Central memory CD8-positive, alpha-beta T cell (primary cell): ENCODE measurements at regions not wholly inside any gene's neighbourhood (a gene's known extent, or its start where the extent isn't known, plus 50 kb on each side); places are given as distances from the start of the nearest gene placed in this dataset.
"Not testable (repeated sequence)": the region's sequence is repeated elsewhere in the genome, so short reads cannot be mapped to it uniquely, and the experiment has no call there.

Experiments used
- ATAC-seq: fragments of 150-1000 bp; cut with Tn5 transposase; replicated peaks from 2 replicates; pipeline ENCODE4 v1.10.0; 2022; ENCODE audit warnings: mild to moderate bottlenecking, moderate FRiP score, moderate number of reproducible peaks; ENCODE audit not compliant: poor library complexity, severe bottlenecking; ENCODE audit errors: extremely low read depth
- DNase-seq, 2 donors: peaks; one replicate each; pipeline ENCODE4 v3.0.0; 2021; ENCODE audit warnings: low spot score in 2 of 2
- H3K27ac Mint-ChIP-seq: one replicate; pipeline ENCODE4 v1.8.0; 2022; ENCODE audit warnings: low read depth, mild to moderate bottlenecking, moderate library complexity, mixed read lengths
- H3K27me3 Mint-ChIP-seq: one replicate; pipeline ENCODE4 v1.8.0; 2022; ENCODE audit warnings: mixed read lengths
- H3K36me3 Mint-ChIP-seq: one replicate; pipeline ENCODE4 v1.8.0; 2022; ENCODE audit warnings: mild to moderate bottlenecking, moderate library complexity, mixed read lengths; ENCODE audit not compliant: insufficient read depth
- H3K4me1 Mint-ChIP-seq: one replicate; pipeline ENCODE4 v1.8.0; 2022; ENCODE audit warnings: mixed read lengths
- H3K4me3 Mint-ChIP-seq: one replicate; pipeline ENCODE4 v1.8.0; 2022; ENCODE audit warnings: mild to moderate bottlenecking, moderate library complexity, mixed read lengths
- H3K9me3 Mint-ChIP-seq: one replicate; pipeline ENCODE4 v1.8.0; 2022; ENCODE audit warnings: mixed read lengths

DNA sequence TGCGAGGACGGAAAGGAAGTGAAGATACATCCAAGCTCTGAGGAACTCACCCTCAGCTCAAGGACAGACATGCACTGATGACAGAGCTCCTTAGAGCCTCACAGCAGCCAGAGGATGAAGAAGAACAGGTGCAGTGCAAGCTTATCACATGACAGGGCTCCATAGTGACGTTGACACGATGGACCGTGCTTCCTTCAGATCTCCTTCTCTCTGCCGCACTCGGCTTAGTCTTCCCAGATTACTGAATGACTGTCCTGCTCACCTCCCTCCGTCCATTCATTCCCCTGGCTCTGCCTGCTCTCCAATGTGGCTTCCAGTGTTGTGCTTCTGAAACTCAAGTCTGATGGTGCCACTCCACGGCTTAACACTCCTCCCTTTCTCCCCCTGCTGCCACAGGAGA, 161.5 kb upstream of the PFKP start:
- ATAC-seq (no peak), DNase-seq (no peak)
- no peak overlapping the region for H3K27ac Mint-ChIP-seq
- H3K9me3 Mint-ChIP-seq, result no peaks in the 10 kb centered on the region
- peaks cover 40% of the 10 kb centered on the region for H3K27me3 Mint-ChIP-seq
- H3K36me3 Mint-ChIP-seq, result no peaks in the 10 kb centered on the region
- no peak overlapping the region for H3K4me3 Mint-ChIP-seq
- peaks cover 7% of the 10 kb centered on the region for H3K4me1 Mint-ChIP-seq

GRCh38 chr10:2900530-2900929, 166.8 kb upstream of the PFKP start:
- H3K4me3 Mint-ChIP-seq, result no peak overlapping the region
- no peaks in the 10 kb centered on the region for H3K4me1 Mint-ChIP-seq
- ATAC-seq (no peak), DNase-seq (no peak)
- H3K27me3 Mint-ChIP-seq, result peaks cover 54% of the 10 kb centered on the region
- no peaks in the 10 kb centered on the region for H3K9me3 Mint-ChIP-seq
- no peaks in the 10 kb centered on the region for H3K36me3 Mint-ChIP-seq
- no peak overlapping the region for H3K27ac Mint-ChIP-seq

DNA sequence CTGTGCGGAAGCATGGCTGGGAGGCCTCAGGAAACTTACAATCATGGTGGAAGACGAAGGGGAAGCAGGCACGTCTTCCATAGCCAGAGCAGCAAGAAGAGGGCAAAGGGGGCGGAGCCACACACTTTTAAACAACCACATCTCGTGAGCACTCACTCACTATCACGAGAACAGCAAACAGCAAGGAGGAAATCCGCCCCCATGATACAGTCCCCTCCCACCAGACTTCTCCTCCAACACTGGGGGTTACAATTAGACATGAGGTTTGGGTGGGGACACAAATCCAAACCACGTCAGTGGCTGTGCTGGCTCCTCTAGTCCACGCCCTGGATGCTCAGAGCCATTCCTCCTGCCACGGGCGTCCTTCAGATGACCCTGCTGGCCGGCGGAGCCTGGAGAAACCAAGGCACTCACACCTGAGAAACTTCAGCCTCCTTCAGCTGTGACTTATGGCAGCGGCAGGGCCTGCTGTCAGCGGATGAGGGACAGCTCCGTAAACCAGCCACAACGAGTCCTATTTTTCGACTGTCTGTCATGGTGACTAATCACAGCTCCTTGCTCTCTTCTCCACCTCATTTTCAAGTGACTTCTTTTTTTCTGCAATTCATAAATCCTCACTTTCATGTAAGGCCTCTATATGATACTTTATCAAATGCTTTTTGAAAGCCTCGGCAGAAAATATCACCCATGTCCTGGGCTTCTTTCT, 167.9 kb upstream of the PFKP start:
- Mint-ChIP-seq H3K36me3 (no peaks in the 10 kb centered on the region), H3K27me3 (peaks cover 62% of the 10 kb centered on the region), H3K4me3 (no peak overlapping the region), H3K4me1 (no peaks in the 10 kb centered on the region), H3K27ac (no peak overlapping the region), H3K9me3 (no peaks in the 10 kb centered on the region)
- no peak for ATAC-seq
- DNase-seq, result no peak

DNA sequence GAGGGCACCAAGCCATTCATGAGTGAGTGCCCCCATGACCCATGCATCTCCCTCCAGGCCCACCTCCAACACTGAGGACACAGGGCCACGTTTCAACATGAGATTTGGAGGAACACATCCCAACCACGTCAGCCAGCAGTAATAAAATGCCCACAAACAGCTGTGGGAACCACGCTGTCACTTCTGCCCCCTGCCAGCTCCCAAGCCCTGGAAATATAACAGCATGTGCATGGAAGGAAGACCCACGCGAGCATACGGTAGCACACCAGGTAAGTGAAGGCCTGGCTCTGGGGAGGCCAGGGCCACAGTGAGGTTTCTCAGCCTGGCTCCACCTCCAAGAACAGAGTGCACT, 168.9 kb upstream of the PFKP start:
- Mint-ChIP-seq H3K27me3 (peaks cover 58% of the 10 kb centered on the region), H3K4me1 (no peaks in the 10 kb centered on the region), H3K36me3 (no peaks in the 10 kb centered on the region), H3K9me3 (no peaks in the 10 kb centered on the region), H3K27ac (no peak overlapping the region), H3K4me3 (no peak overlapping the region)
- ATAC-seq (no peak), DNase-seq (no peak)

- DNase-seq (no peak), ATAC-seq (no peak)
- H3K27me3 Mint-ChIP-seq, result peaks cover 58% of the 10 kb centered on the region
- no peak overlapping the region for H3K27ac Mint-ChIP-seq
- H3K36me3 Mint-ChIP-seq, result no peaks in the 10 kb centered on the region
- no peaks in the 10 kb centered on the region for H3K4me1 Mint-ChIP-seq
- no peaks in the 10 kb centered on the region for H3K9me3 Mint-ChIP-seq
- H3K4me3 Mint-ChIP-seq, result no peak overlapping the region
These were observed 169.5 kb upstream of the PFKP start for GRCh38 chr10:2897619-2898508.

DNA sequence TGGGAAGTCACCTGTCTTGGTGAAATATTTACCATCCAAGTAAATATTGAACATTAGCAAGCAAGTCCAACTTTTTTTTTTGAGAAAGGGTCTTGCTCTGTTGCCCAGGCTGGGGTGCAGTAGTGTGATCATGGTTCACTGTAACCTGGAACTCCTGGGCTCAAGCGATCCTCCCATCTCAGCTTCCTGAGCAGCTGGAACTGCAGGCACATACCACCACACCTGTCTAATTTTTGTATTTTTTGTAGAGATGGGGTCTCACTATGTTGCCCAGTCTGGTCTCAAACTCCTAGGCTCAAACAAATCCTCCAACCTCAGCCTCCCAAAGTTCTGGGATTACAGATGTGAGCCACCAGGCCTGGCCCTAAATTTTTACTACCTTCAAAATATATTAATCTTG, 171.0 kb upstream of the PFKP start:
- not testable (repeated sequence) for H3K9me3 Mint-ChIP-seq, H3K4me1 Mint-ChIP-seq, H3K4me3 Mint-ChIP-seq, ATAC-seq, H3K27ac Mint-ChIP-seq, H3K36me3 Mint-ChIP-seq, DNase-seq
- H3K27me3 Mint-ChIP-seq, result peaks cover 50% of the 10 kb centered on the region

DNA sequence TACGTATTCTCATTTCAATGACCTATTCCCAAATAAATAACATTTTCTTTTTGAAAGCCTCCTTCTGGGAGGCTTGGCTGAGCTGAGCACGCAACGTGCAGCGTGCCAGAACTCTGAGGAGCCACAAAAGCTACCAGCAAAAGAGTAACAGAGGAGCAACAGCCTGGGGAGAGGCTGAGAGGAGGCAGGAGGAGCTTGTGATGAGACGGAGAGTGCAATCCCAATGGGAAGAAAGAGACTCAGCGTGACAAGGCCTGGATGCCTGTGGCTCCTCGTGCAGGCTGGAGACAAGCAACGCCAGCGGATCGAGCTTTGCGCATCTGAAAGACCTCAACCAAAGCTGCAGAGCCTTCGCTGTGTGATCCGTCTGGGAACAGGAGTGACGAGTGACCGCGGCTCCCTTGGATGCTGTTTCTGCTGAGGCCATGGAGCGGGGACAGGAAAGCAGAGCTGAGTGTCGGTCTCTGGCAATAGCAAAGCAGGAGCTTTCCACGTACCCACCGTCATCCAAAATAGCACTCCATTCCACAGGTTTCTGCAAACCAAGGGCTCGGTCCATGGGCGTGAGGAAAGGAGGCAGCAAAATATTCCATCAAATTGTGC, 171.7 kb upstream of the PFKP start:
- DNase-seq (no peak), ATAC-seq (no peak)
- Mint-ChIP-seq H3K9me3 (no peaks in the 10 kb centered on the region), H3K4me3 (no peak overlapping the region), H3K27ac (no peak overlapping the region), H3K27me3 (peaks cover 48% of the 10 kb centered on the region), H3K36me3 (no peaks in the 10 kb centered on the region), H3K4me1 (no peaks in the 10 kb centered on the region)

DNA sequence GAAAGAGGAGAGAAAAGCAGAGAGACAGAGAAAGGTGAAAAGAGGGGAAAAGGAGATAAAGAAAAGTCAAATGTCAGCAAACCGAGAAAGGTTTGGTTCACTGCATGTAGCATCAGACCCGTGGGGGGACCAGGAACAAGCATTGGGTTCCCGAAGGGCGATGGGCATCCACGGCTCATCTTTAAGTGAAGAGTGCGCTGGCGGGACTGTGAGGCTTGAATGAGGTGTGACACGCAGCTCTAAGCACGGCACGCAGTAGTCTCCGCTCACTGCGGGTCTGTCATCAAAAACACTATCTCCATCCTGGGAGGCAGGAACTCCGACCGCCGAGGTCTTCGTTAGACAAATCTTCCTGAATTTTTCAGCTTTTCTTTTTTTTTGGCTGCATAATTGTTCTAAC, 173.4 kb upstream of the PFKP start:
- Mint-ChIP-seq H3K9me3 (no peaks in the 10 kb centered on the region), H3K36me3 (no peaks in the 10 kb centered on the region), H3K4me1 (no peaks in the 10 kb centered on the region), H3K27ac (no peak overlapping the region), H3K27me3 (peaks cover 35% of the 10 kb centered on the region), H3K4me3 (no peak overlapping the region)
- no peak for DNase-seq
- ATAC-seq, result no peak

GRCh38 chr10:2893158-2893845, 174.0 kb upstream of the PFKP start:
- H3K4me3 Mint-ChIP-seq, result no peak overlapping the region
- ATAC-seq (no peak), DNase-seq (no peak)
- peaks cover 5% of the 10 kb centered on the region for H3K9me3 Mint-ChIP-seq
- no peak overlapping the region for H3K27ac Mint-ChIP-seq
- H3K27me3 Mint-ChIP-seq, result peaks cover 35% of the 10 kb centered on the region
- no peaks in the 10 kb centered on the region for H3K4me1 Mint-ChIP-seq
- H3K36me3 Mint-ChIP-seq, result no peaks in the 10 kb centered on the region

DNA sequence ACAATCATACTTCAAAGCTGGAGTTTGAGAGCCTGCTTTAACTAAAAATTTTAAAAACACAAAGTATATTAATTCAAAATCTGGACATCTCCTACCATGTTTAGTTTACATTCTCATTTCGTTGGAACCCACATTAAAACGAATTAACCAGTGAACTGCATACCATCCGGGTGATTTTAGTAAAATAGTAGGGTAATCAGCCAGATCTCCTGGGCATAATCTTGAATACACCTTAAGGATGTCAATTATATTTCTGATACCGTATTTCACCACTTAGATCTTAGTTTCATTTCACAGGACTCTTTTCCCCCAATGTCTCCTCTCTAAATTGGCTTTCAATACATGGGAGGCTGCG, 175.6 kb upstream of the PFKP start:
- H3K27me3 Mint-ChIP-seq, result peaks cover 35% of the 10 kb centered on the region
- H3K36me3 Mint-ChIP-seq, result no peaks in the 10 kb centered on the region
- no peak for ATAC-seq
- no peak overlapping the region for H3K4me3 Mint-ChIP-seq
- peaks cover 5% of the 10 kb centered on the region for H3K9me3 Mint-ChIP-seq
- H3K27ac Mint-ChIP-seq, result no peak overlapping the region
- H3K4me1 Mint-ChIP-seq, result no peaks in the 10 kb centered on the region
- no peak for DNase-seq

- Mint-ChIP-seq H3K36me3 (no peaks in the 10 kb centered on the region), H3K27me3 (peaks cover 35% of the 10 kb centered on the region), H3K4me3 (no peak overlapping the region), H3K9me3 (peaks cover 5% of the 10 kb centered on the region), H3K4me1 (no peaks in the 10 kb centered on the region), H3K27ac (no peak overlapping the region)
- DNase-seq, result no peak
- ATAC-seq, result no peak
These were observed 176.1 kb upstream of the PFKP start for GRCh38 chr10:2891073-2891769.

DNA sequence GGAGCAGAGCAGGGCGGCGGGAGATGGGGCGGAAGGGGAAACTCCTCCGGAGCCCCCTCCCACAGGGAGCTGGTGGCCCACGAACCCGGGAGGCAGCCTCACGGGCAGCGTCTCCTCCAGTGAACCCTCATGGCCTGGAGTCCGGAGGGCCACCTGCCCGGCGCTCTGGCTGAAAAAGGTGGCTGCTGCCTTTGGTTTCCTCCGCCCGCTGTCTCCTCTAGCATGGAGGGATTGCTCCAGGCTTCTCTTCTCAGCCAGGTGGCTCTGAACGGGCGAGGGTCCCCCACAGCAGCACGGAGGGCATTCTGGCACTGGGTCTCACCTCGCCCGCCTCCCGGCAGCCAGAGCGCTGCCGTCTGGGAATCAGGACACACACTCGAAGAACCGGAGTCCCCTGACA, 177.3 kb upstream of the PFKP start:
- no peak for DNase-seq

More for the DNA sequence above, 177.3 kb upstream of the PFKP start:
- H3K4me1 Mint-ChIP-seq, result no peaks in the 10 kb centered on the region
- H3K9me3 Mint-ChIP-seq, result peaks cover 5% of the 10 kb centered on the region
- peaks cover 26% of the 10 kb centered on the region for H3K27me3 Mint-ChIP-seq
- ATAC-seq, result no peak
- H3K36me3 Mint-ChIP-seq, result no peaks in the 10 kb centered on the region
- no peak overlapping the region for H3K4me3 Mint-ChIP-seq
- no peak overlapping the region for H3K27ac Mint-ChIP-seq
